H1 (cell line): ENCODE measurements at regions not wholly inside any gene's neighbourhood (a gene's known extent, or its start where the extent isn't known, plus 50 kb on each side); places are given as distances from the start of the nearest gene placed in this dataset.

Source experiments
- ASH2L ChIP-seq: fragments of 200-600, 300-600 bp; sonication (generic); IDR thresholded peaks from one replicate; pipeline ENCODE4 v1.7.1; 2017; ENCODE audit warnings: low read length
- EGR1 ChIP-seq: IDR thresholded peaks from 2 replicates; pipeline ENCODE4 v1.6.1; 2011; ENCODE audit warnings: low read depth, low read length, borderline replicate concordance
- GTF2F1 ChIP-seq: IDR thresholded peaks from 2 replicates; pipeline ENCODE4 v1.6.1; 2012; ENCODE audit warnings: low read depth, low read length, improper control_type of control experiment, borderline replicate concordance
- HDAC2 ChIP-seq, 2 experiments: fragments of 300-600 bp in 1 of 2; sonication (generic) in 1 of 2; IDR thresholded peaks; 2 replicates each; pipeline ENCODE4 v1.6.1; 2011 to 2012; ENCODE audit warnings: low read depth in 2 of 2, low read length in 2 of 2, mild to moderate bottlenecking in 2 of 2, moderate library complexity in 2 of 2, borderline replicate concordance in 1 of 2, inconsistent platforms in 1 of 2
- JUND ChIP-seq: IDR thresholded peaks from 2 replicates; pipeline ENCODE4 v1.6.1; 2011; ENCODE audit warnings: mild to moderate bottlenecking, improper control_type of control experiment, low read length
- MAFK ChIP-seq: IDR thresholded peaks from 2 replicates; pipeline ENCODE4 v1.6.1; 2012; ENCODE audit warnings: low read depth, mild to moderate bottlenecking, improper control_type of control experiment, low read length
- POU5F1 ChIP-seq: IDR thresholded peaks from 2 replicates; pipeline ENCODE4 v1.6.1; 2011; ENCODE audit warnings: low read depth, mild to moderate bottlenecking, low read length, moderate library complexity
- RAD21 ChIP-seq, 2 experiments: IDR thresholded peaks in 1 of 2; conservative IDR thresholded peaks in 1 of 2; 2 replicates each; pipeline ENCODE4 v1.6.1; 2011; ENCODE audit warnings: low read depth in 2 of 2, low read length in 2 of 2, improper control_type of control experiment in 1 of 2, inconsistent platforms in 1 of 2, mild to moderate bottlenecking in 1 of 2, moderate library complexity in 1 of 2
- RFX5 ChIP-seq: IDR thresholded peaks from 2 replicates; pipeline ENCODE4 v1.6.1; 2011; ENCODE audit warnings: low read depth, low read length, improper control_type of control experiment, borderline replicate concordance
- RNF2 ChIP-seq: fragments of 200-900, 300-1000 bp; sonication (generic); IDR thresholded peaks from 2 replicates; pipeline ENCODE4 v1.7.1; 2016; ENCODE audit warnings: borderline replicate concordance, low read depth, mild to moderate bottlenecking, antibody characterized with exemption, low read length; ENCODE audit not compliant: poor library complexity, severe bottlenecking; ENCODE audit errors: missing control alignments
- SIN3A ChIP-seq, 2 experiments: IDR thresholded peaks in 1 of 2; conservative IDR thresholded peaks in 1 of 2; 2 replicates each; pipeline ENCODE4 v1.6.1; 2011 to 2012; ENCODE audit warnings: low read length in 2 of 2, improper control_type of control experiment in 1 of 2, low read depth in 1 of 2, mild to moderate bottlenecking in 1 of 2
- SIX5 ChIP-seq: IDR thresholded peaks from 2 replicates; pipeline ENCODE4 v1.6.1; 2011; ENCODE audit warnings: mild to moderate bottlenecking, low read depth, low read length
- SRF ChIP-seq: IDR thresholded peaks from 2 replicates; pipeline ENCODE4 v1.6.1; 2011; ENCODE audit warnings: mild to moderate bottlenecking, low read depth, low read length, moderate library complexity
- TAF1 ChIP-seq: IDR thresholded peaks from 2 replicates; pipeline ENCODE4 v1.6.1; 2011; ENCODE audit warnings: mild to moderate bottlenecking, low read depth, low read length
- TAF7 ChIP-seq: optimal IDR thresholded peaks from 2 replicates; pipeline ENCODE3; 2011; ENCODE audit warnings: low read depth, mild to moderate bottlenecking, inconsistent platforms, low read length, moderate library complexity, borderline replicate concordance
- TBP ChIP-seq: IDR thresholded peaks from 2 replicates; pipeline ENCODE4 v1.6.1; 2011; ENCODE audit warnings: low read depth, low read length, improper control_type of control experiment
- ZNF274 ChIP-seq: IDR thresholded peaks from 2 replicates; pipeline ENCODE4 v1.7.0; 2012; ENCODE audit warnings: low read length, borderline replicate concordance; ENCODE audit errors: extremely low read depth
- TF ChIP-seq, protein P1 (sequence below): IDR thresholded peaks from 2 replicates; pipeline ENCODE4 v1.6.1; 2011; ENCODE audit warnings: low read depth, mild to moderate bottlenecking, low read length; ENCODE audit not compliant: insufficient read depth

DNA sequence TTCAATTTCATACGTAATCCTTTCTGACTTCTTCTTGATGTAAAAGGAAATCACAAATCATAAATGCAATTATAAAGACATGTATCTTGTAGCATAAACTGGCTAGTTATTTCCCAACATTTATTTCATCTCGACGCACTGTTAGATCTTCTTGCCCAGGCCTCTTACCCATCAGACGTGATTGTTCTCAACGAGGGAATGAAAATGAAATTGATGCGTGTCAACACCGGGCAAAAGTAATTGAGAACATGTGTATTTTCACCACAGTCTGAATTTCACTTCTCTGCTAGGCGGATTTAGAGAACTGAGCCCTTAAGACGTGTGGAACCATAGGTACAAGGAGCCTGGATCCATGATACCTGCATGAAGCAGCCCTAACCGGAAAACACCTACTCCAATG lies 519.7 kb downstream of the KCNT2 start (continued):
- TF ChIP-seq RNF2 = no peak
- no peak for TF ChIP-seq GTF2F1
- TF ChIP-seq ASH2L = no peak
- no peak for TF ChIP-seq EGR1
- no peak for TF ChIP-seq RAD21 (IDR thresholded peaks at IDR 0.05 in 1 of 2, conservative IDR thresholded peaks at IDR 0.05 in 1 of 2; ENCODE audit: low read depth in 2 of 2, low read length in 2 of 2)
- no peak for TF ChIP-seq ZNF274
- TF ChIP-seq TAF7 = no peak
- no peak for TF ChIP-seq MAFK
- TF ChIP-seq POU5F1 = no peak
- no peak for TF ChIP-seq SIX5
- TF ChIP-seq, protein P1, sequence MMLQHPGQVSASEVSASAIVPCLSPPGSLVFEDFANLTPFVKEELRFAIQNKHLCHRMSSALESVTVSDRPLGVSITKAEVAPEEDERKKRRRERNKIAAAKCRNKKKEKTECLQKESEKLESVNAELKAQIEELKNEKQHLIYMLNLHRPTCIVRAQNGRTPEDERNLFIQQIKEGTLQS = no peak
- no peak for TF ChIP-seq TAF1
- no peak for TF ChIP-seq HDAC2 (IDR thresholded peaks at IDR 0.05; ENCODE audit: borderline replicate concordance in 1 of 2, low read depth in 2 of 2, low read length in 2 of 2)
- TF ChIP-seq SRF = no peak
- TF ChIP-seq TBP = no peak
- TF ChIP-seq SIN3A (conservative IDR thresholded peaks at IDR 0.05 in 1 of 2, IDR thresholded peaks at IDR 0.05 in 1 of 2; ENCODE audit: low read depth in 1 of 2, low read length in 2 of 2) = no peak
- TF ChIP-seq JUND = no peak
- no peak for TF ChIP-seq RFX5
